HG03521 (cell line): ENCODE measurements at regions not wholly inside any gene's neighbourhood (a gene's known extent, or its start where the extent isn't known, plus 50 kb on each side); places are given as distances from the start of the nearest gene placed in this dataset.
A peak's percentile ranks its signal among the peaks of the same experiment; 100 is the strongest.
"Not testable (repeated sequence)": the region's sequence is repeated elsewhere in the genome, so short reads cannot be mapped to it uniquely, and the experiment has no call there.

ENCODE experiments used
- ATAC-seq: cut with Tn5 transposase; IDR thresholded peaks from one replicate; pipeline ENCODE4 v1.9.1; 2021; ENCODE audit warnings: mild to moderate bottlenecking, moderate library complexity; ENCODE audit not compliant: unreplicated experiment

DNA sequence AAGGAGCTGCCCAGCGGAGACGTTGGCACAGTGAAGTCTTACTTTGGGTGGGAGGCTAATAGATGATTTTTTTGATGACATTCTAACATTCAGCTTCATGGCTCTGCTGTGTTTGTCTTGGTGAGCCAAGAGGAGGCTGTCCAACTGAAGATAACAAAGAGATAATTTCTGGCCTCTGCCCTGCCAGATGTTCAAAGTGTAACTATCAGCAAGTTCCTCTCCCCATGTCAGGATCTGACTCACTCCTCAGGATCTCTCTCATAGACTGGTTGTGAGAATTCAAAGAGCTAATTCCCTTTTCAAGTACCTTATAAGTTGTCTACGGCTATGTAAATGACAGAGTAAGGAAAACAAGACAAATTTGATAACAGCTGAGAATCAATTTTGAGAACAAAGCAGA, 1340.9 kb downstream of the XPNPEP1 start:
- ATAC-seq = no peak

DNA sequence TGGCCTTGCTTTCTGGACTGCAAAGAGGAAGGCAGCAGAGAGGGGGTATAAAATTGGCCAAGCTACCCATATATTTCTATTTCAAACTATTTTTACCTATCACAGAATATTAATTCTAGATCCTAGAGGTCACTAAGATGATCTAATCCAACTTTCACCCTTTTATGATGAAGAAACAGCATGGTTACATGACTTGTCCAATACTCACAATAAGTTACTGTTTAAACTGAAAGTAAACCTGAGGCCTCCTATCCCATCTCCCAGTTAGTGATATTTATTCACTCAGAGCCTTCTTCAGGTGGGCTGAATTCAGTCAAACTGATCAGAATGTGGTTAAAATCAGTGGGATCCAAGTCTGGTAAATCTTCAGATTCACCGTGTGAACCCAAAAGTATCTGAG, 1345.1 kb downstream of the XPNPEP1 start:
- no peak for ATAC-seq

DNA sequence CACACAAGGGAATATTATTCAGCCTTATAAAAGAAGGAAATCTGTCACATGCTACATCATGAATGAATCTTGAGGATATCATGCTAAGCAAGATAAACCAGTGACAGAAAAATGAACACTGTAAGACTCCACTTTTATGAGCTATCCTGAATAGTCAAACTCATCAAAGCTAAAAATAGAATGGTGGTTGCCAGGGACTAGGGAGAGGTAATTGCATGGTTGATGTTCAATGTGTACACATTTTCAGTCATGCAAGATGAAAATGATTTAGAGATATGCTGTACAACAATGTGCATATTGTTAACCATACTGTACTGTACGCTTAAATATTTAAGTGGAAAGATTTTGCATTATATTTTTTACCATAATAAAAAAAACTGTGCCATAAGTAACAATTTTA, 1349.1 kb downstream of the XPNPEP1 start:
- no peak for ATAC-seq

DNA sequence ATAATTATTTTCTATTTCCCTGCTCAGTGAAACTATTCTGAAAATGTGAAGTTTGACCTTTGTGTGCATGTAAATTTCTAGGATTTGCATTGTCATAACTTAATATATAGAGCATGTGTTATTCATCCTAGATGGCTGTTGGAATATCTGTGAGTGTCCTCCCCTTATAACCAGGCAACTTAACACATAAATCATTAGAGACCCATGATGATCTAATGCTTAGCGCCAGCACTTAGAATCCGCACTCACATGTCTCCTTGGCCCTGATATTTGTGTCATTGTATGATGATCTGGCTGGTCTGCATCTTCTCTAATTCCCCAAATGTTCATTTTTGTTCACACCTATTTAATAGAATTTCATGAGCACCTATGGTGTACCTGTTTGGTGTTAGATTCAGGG, 1354.5 kb downstream of the XPNPEP1 start:
- no peak for ATAC-seq

DNA sequence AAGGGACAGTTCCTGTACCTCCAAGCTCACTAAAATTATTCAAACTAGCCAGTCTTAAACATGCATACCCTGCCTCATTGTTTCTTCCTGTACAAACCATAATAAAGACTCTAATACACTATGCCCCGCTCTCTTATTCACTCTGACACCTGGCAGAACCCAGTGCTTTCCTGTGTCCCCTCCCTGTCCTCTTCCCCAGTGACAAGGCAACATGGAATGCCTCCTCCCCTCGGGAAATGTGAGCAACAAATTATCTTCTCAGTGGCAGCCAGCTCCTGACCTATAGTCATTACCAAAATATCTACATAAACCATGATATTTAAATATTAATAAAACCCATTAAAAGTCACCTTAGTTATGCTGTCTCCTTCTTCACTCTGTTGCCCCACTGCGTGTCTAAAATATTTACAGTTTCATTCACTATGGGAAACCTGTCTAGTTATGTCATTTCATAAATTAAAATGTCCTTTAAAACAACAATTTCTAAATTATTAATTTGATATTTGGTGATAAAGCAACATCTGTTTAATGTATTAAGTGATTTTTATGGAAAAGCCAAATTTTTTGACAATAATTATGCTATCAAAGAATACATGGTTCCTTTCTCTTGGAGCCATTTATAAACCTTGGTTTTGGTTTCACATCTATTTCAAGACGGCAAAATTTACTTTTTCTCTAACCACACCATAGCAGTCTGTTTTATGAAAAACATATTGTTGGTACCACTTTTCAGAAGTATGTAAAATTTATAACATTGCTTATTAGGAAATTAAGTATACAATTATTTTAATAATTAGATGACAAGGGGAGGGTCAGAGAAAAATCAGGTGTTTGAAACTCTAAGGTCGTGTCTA, 1355.2 kb downstream of the XPNPEP1 start:
- peak; percentile 56 for ATAC-seq

DNA sequence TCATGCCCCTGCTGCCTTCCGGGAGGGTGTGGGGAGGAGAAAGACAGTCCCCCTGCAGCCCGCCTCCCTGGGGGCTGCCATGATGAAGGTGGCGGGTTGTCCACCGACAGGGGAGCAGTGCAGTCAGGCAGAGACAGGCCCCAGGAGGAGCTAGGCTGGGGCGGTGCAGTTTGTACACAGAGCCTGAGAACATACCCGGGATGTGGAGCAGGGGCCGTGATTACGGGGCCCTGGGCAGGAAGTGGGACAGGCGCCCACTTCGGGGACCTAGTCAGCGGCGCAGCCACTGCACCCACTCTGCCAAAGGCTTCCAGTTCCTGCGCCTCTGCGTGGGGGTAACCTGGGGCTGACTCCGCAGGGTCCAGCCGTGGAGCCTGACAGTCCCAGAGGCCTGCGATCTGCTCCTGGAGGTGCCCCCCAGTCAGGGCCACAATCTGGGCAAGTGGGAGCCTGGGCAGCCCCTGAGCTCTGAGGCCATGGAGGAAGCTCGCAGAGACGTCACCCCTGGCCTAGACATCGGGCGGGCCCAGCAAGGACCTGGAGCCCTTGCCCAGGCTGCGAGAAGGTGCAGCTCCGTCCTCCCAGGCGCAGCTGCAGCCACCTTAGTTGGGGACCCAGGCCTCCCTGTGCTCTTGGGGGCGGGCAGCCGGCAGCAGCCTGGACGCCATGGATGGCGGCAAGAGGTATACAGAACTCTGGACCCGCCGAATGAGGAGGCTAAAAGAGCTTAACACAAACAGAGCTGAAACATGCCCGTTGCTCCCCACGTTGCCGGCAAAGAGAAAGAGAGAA, 1356.8 kb downstream of the XPNPEP1 start:
- no peak for ATAC-seq

DNA sequence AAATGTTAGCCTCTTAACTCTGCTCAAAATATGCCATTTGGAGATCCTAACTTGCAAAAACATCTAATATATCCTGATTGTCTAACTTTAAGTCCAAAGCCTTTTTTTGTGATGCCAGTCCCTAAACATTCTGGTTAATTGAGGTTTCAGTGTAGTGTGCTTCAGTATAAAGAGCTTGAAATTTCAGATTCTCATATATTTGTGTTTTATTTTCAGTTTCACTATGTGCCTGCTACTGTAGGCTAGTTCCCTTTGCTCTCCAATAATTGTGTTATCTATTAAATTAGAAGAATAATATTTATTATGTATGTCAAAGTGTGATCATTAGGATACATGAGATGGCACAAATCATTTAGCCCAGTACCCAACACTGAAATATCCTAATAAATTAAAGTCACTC, 1361.2 kb downstream of the XPNPEP1 start:
- no peak for ATAC-seq

DNA sequence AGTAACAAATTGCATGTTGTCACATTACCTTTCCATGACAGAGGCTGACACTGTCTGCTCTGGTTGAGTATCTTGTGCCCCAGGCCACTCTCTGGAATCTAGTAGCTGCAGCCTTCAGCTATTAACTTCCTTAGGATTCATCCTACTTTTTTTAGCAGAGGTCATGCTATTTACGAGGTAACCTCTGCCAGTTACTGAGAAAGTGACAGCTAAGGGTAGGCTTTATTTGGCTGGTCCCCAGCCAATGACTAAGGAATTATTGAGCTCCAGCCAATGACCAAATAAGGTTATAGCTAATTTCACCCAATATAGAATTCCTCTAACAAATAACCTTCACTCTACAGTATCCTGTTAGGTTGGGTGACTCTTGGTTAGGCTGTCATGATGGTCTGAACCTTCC, 1361.7 kb downstream of the XPNPEP1 start:
- no peak for ATAC-seq

DNA sequence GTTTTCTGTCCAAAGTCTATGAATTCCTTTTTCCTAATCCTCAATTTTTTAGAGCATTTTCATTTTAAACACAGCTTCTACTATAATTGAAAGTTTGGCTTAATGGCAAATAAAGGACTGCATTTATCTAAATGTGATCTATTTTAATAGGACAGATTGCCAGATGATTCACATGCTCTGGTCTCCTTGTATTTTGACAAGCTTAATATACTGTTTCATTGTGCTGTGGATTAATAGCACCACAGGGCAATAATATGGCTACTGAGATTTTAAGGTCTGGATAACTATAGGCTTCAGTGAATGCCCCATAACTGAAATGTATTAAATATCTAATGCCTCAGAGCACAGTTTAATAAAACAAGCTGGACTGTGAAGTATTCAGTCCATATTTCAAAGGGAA, 1362.8 kb downstream of the XPNPEP1 start:
- no peak for ATAC-seq

DNA sequence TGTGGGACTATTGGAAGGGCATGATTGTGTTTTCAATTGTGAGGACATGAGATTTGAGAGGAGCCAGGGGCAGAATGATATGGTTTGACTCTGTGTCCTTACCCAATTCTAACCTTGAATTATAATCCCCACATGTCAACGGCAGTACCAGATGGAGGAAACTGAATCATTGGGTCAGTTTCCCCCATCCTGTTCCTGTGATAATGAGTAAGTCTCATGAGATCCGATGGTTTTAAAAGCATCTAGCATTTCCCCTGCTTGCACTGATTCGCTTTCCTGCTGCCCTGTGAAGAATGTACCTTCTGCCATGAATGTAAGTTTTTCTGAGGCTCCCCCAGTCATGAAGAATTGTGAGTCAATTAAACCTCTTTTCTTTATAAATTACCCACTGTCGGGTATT, 1367.1 kb downstream of the XPNPEP1 start:
- no peak for ATAC-seq

DNA sequence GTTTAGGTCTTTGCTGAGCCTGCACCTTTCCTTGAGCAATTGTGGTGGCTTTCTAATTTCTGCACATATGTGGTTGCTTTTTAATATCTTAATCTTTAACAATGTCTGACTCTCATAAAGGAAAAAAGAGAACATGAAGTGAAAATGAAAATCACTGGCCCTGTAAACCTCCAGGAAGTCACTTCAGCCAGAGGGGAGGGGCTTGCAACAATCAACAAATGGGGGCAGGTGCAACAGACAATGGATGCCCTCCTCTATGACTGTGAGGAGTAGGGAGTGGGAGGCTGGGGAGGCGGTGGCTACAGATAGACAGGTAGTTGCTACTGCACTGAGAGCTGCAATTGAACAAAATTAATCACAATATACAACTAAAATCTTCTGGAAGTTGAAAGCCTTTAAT, 1377.4 kb downstream of the XPNPEP1 start:
- ATAC-seq = peak; percentile 78

DNA sequence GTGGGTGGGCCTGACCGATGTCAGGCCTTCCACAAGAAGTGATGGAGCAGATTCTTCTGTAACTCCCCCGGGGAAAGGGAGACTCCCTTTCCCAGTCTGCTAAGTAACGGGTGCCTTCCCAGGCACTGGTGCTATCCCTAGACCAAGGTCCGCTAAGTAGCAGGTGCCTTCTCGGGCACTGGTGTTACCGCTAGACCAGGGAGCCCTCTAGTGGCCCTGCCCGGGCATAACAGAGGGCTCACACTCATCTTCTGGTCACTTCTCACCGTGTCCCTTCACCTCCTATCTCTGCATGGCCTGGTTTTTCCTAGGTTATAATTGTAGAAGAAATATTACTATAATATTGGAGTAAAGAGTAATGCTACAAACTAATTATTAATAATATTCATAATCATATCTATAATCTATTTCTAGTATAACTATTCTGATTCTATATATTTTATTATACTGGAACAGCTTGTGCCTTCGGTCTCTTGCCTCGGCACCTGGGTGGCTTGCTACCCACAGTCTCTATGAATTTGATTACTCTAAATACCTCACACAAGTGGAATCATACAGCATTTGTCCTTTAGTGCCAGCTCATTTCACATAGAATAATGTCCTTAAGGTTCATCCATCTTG, 1378.7 kb downstream of the XPNPEP1 start:
- peak; percentile 55 for ATAC-seq

DNA sequence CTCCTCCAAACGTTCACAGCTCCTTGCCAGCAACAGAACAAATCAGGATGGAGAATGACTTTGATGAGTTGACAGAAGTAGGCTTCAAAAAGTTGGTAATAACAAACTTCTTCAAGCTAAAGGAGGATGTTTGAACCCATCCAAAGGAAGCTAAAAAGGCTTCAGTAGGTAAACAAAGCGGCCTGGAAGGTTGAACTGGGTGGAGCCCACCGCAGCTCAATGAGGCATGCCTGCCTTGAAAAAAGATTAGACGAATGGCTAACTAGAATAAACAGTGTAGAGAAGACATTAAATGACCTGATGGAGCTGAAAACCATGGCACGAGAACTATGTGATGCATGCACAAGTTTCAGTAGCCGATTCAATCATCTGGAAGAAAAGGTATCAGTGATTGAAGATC, 1369.0 kb upstream of the SORCS1 start:
- ATAC-seq = not testable (repeated sequence)

DNA sequence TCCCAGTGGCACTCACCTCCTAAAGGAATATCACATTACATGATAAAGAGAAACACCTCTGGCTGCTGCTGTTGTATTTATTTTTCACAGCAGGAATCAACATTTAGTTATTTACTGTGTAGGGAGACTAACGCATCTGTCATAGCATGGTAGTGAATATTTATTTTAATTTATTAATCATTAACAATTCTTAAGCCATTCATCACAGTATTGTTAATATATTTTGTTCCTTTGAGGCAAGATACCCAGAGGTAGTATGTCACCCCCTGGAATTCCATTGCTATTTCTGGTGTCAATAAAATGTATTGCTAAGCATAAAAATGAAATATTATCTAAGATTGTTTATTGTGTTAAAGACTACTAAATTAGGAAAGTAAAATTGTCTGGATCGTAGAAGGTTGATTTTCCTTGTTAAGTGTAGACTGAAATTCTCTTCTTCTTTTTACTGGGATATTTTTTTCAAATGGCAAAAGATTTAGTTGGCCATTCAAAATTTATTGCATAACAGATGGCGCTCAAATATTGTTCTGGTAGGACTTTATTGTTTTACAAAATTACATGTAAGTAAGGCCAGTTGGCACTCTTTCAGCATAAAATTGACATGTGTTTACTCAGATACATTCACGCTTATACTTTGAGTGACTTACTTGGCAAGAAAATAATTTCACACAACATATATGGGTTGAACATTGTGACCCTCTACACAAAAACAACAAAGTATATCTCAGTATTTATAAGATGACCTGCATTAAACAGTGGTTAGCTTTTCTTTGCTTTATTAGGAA, 1358.7 kb upstream of the SORCS1 start:
- ATAC-seq = no peak

DNA sequence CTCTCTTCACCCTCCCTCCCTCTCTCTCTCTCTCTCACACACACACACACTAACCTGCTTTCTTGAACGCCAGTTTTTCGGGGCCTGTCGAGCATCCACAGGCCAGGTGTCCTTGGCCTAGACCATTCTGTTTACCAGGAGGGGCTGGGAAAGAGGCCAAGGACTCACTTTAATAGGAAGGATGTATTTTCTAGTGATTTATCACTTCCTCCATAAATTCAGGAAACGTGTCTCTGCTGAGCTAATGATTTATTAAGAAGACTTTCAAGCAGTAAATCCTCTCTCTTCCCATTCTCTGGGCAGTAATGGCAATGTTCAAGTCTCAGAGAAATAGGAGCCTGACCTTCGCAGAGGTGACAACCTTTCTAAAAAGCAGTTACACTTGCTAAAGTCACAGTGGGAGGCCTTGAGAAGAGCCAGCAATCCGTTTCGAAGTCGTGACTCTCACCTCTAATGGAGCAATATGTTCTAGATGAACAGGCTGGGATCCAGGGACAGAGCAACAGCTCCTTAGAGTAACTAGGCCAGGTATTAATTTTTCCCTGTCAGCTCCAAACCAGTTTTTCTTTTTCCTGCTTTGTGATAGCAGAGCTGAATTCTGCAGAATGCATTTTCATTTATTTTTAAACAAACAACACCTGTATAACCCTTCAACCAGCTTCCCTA, 1357.5 kb upstream of the SORCS1 start:
- no peak for ATAC-seq

DNA sequence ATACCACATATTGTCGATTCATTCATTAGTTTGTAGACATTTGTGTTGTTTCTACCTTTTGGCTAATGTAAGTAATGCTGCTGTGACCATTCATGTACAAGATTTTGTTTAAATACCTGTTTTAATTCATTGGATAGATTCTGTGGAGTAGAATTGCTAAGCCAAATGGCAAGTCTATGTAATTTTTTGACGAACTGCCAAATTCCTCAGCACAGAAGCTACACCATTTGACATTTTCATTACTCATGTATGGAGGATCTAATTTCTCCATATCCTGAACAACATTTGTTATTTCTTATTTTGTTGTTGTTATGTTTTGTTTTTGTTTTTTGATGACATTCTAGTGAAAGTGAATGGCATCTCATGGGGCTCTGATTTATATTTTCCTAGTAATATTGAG, 1351.3 kb upstream of the SORCS1 start:
- no peak for ATAC-seq

DNA sequence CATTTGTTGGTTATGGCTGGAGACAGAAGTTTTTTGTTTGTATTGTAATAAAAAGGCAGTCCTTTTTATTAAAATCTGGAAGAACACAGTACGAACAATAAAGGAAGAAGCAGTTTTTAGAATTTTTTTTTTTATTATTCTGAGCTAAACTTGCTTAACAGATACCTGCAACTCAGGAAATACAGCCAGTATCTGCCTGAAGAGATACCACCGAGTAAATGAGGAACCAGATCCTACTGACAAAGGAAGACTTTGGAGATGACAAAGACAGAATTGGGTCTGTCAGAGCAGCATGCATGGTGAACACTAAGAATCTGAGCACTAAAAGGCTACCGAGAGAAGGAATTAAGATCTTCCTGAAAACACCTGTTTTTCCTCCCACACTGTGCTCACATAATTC, 1335.9 kb upstream of the SORCS1 start:
- no peak for ATAC-seq

DNA sequence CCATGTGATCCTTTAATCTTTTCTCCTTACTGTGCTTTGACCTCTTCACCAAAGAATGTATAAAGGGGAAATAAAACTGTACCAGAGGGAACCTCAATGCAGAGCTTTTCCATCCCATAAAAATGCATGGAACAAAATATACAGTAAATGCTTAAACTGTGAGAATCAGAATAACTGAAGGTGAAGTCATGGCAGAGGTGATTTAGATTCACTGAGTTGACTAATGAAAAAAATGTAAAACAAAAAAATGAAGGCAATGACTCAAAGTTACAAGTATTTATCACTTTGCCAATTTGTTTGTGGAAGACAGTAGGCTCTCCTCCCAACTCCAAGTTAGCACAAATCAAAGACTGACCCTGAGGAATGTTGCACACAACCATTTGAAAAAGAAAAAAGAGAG, 1331.6 kb upstream of the SORCS1 start:
- ATAC-seq = no peak

DNA sequence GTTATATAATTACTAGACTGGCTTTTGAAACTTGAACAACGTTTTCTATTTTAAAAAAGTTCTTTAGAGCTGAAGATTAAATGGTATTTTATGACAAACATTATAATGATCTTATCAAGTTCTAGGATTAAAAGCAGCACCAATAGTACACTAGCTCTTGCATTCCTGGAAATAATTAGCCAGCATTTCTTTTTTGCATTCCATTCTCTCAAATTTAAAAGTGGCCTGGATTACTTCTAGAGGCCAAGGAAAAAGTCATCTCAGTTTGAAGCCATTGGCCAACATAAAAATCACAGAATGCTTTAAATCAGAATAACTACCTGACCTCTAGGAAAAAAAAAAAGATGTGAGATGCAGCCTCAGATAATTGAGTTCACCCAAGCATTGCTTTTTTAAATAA, 1326.4 kb upstream of the SORCS1 start:
- no peak for ATAC-seq

DNA sequence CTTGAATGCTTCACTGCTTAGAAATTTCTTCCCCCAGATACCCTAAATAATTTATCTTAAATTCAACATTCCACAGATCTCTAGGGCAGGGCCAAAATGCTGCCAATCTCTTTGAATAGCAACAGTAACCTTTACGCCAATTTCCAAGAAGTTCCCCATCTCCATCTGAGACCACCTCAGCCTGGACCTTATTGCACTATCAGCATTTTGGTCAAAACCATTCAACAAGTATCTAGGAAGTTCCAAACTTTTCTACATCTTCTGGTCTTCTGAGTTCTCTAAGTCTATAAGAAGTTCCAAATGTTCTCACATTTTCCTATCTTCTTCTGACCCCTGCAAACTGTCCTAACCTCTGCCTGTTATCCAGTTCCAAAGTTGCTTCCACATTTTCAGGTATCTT, 1306.9 kb upstream of the SORCS1 start:
- no peak for ATAC-seq

DNA sequence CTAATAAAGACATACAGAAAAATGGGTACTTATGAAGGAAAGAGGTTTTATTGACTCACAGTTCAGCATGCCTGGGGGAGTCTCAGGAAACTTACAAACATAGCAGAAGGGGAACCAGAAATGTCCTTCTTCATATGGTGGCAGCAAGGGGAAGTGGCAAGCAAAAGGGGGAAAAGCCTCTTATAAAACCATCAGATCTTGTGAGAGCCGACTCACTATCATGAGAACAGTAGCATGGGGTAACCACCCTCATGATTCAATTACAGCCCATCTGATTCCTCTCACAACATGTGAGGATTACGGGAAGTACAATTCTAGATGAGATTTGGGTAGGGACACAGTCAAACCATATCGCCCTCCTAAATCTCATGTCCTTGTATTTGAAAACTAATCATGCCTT, 1305.4 kb upstream of the SORCS1 start:
- ATAC-seq = no peak
